ENCODE measurements at regions not wholly inside any gene's neighbourhood (a gene's known extent, or its start where the extent isn't known, plus 50 kb on each side); places are given as distances from the start of the nearest gene placed in this dataset.
"Not testable (repeated sequence)": the region's sequence is repeated elsewhere in the genome, so short reads cannot be mapped to it uniquely, and the experiment has no call there.

- DNase-seq (ENCODE audit: low read depth) = no peak
These were observed 177.9 kb downstream of the GALC start for GRCh38 chr14:87815121-87815520.

GRCh38 chr14:87813686-87814085 is 179.3 kb downstream of the GALC start:
- no peak for DNase-seq (ENCODE audit: low read depth)

GRCh38 chr14:87813211-87813610 is 179.8 kb downstream of the GALC start:
- DNase-seq (ENCODE audit: low read depth) = no peak

- no peak for DNase-seq (ENCODE audit: low read depth)
These were observed 181.7 kb downstream of the GALC start for GRCh38 chr14:87811246-87811645.

GRCh38 chr14:87810711-87811110 is 182.3 kb downstream of the GALC start:
- no peak for DNase-seq (ENCODE audit: low read depth)

GRCh38 chr14:87809261-87809660 is 183.7 kb downstream of the GALC start:
- DNase-seq (ENCODE audit: low read depth) = no peak

- no peak for DNase-seq (ENCODE audit: low read depth)
These were observed 187.7 kb downstream of the GALC start for GRCh38 chr14:87805315-87805723.

- no peak for DNase-seq (ENCODE audit: low read depth)
These were observed 192.8 kb downstream of the GALC start for GRCh38 chr14:87800216-87800615.

GRCh38 chr14:87799400-87799799 is 193.6 kb downstream of the GALC start:
- DNase-seq (ENCODE audit: low read depth) = no peak

GRCh38 chr14:87797001-87797400 is 196.0 kb downstream of the GALC start:
- DNase-seq (ENCODE audit: low read depth) = no peak

GRCh38 chr14:87794561-87794960 is 198.4 kb downstream of the GALC start:
- DNase-seq (ENCODE audit: low read depth) = no peak

GRCh38 chr14:87785897-87786296 is 207.1 kb downstream of the GALC start:
- DNase-seq (ENCODE audit: low read depth) = no peak

- DNase-seq (ENCODE audit: low read depth) = no peak
These were observed 208.6 kb downstream of the GALC start for GRCh38 chr14:87784386-87784785.

GRCh38 chr14:87783071-87783470 is 209.9 kb downstream of the GALC start:
- no peak for DNase-seq (ENCODE audit: low read depth)

GRCh38 chr14:87772854-87773253 is 220.1 kb downstream of the GALC start:
- DNase-seq (ENCODE audit: low read depth) = no peak

GRCh38 chr14:87767567-87767901 is 225.4 kb downstream of the GALC start:
- DNase-seq (ENCODE audit: low read depth) = no peak

GRCh38 chr14:87758876-87759275 is 234.1 kb downstream of the GALC start:
- no peak for DNase-seq (ENCODE audit: low read depth)

- DNase-seq (ENCODE audit: low read depth) = no peak
These were observed 236.3 kb downstream of the GALC start for GRCh38 chr14:87756661-87757060.

GRCh38 chr14:87754520-87755223 is 238.3 kb downstream of the GALC start:
- no peak for DNase-seq (ENCODE audit: low read depth)

- DNase-seq (ENCODE audit: low read depth) = no peak
These were observed 244.4 kb downstream of the GALC start for GRCh38 chr14:87748558-87748957.

- no peak for DNase-seq (ENCODE audit: low read depth)
These were observed 247.4 kb downstream of the GALC start for GRCh38 chr14:87745507-87746118.

- DNase-seq (ENCODE audit: low read depth) = not testable (repeated sequence)
These were observed 258.2 kb downstream of the GALC start for GRCh38 chr14:87734577-87735360.

- DNase-seq (ENCODE audit: low read depth) = not testable (repeated sequence)
These were observed 259.9 kb downstream of the GALC start for GRCh38 chr14:87733115-87733514.

Data from stimulated activated CD8-positive, alpha-beta memory T cell treated with anti-CD3 and anti-CD28 coated beads, Interleukin-12 subunit alpha, Interleukin-12 subunit beta, amount 100 ng/mL, for 1 hour (primary cell).